ENCODE measurements at regions not wholly inside any gene's neighbourhood (a gene's known extent, or its start where the extent isn't known, plus 50 kb on each side); places are given as distances from the start of the nearest gene placed in this dataset.

DNA sequence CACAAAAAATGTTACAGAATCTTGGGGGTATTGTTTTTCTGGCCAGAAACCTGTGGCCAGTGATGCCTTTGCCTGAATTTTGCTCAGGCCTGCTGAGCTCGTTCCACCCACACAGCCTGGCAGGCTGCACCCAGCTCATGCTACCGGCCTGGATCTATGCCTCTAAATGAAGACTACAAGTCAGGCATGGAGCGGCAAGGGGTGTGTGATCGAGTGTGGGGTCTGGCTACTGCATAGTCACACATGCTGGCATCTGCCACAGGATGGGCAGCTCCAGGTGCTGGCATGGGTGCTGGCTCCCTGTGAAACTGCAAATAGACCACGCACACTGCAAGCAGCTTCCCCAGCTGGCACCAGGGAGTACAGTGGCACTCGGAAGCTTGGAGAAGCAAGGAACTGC is 323.1 kb upstream of the POU3F4 start:
- TF ChIP-seq NBN (conservative IDR thresholded peaks at IDR 0.05) (no peak), MATR3 (CRISPR knock-in tag; IDR thresholded peaks at IDR 0.05) (no peak), HIVEP1 (CRISPR knock-in tag; IDR thresholded peaks at IDR 0.05) (no peak), MIER3 (CRISPR knock-in tag; IDR thresholded peaks at IDR 0.05; ENCODE audit: borderline replicate concordance) (no peak), MAFF (IDR thresholded peaks at IDR 0.05; ENCODE audit: low read depth, low read length) (no peak), ZNF614 (CRISPR knock-in tag; IDR thresholded peaks at IDR 0.05; ENCODE audit: borderline replicate concordance) (no peak), ZSCAN21 (CRISPR knock-in tag; IDR thresholded peaks at IDR 0.05; ENCODE audit: borderline replicate concordance) (no peak), ZBTB21 (CRISPR knock-in tag; IDR thresholded peaks at IDR 0.05) (no peak)
- TF ChIP-seq, protein P1, sequence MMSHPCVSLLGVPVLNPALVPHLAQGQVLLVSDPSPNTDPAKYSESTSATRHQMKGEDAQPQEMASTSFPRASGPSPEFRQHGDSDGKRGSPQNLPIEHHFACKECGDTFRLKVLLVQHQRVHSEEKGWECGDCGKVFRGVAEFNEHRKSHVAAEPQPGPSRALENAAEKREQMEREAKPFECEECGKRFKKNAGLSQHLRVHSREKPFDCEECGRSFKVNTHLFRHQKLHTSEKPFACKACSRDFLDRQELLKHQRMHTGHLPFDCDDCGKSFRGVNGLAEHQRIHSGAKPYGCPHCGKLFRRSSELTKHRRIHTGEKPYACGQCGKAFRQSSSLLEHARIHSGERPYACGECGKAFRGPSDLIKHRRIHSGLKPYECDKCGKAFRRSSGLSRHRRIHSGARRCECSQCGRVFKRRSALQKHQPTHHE (CRISPR knock-in tag; IDR thresholded peaks at IDR 0.05; ENCODE audit: borderline replicate concordance): no peak
- TF ChIP-seq, protein P2, sequence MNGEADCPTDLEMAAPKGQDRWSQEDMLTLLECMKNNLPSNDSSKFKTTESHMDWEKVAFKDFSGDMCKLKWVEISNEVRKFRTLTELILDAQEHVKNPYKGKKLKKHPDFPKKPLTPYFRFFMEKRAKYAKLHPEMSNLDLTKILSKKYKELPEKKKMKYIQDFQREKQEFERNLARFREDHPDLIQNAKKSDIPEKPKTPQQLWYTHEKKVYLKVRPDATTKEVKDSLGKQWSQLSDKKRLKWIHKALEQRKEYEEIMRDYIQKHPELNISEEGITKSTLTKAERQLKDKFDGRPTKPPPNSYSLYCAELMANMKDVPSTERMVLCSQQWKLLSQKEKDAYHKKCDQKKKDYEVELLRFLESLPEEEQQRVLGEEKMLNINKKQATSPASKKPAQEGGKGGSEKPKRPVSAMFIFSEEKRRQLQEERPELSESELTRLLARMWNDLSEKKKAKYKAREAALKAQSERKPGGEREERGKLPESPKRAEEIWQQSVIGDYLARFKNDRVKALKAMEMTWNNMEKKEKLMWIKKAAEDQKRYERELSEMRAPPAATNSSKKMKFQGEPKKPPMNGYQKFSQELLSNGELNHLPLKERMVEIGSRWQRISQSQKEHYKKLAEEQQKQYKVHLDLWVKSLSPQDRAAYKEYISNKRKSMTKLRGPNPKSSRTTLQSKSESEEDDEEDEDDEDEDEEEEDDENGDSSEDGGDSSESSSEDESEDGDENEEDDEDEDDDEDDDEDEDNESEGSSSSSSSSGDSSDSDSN (CRISPR knock-in tag; IDR thresholded peaks at IDR 0.05): no peak
- TF ChIP-seq, protein P3, sequence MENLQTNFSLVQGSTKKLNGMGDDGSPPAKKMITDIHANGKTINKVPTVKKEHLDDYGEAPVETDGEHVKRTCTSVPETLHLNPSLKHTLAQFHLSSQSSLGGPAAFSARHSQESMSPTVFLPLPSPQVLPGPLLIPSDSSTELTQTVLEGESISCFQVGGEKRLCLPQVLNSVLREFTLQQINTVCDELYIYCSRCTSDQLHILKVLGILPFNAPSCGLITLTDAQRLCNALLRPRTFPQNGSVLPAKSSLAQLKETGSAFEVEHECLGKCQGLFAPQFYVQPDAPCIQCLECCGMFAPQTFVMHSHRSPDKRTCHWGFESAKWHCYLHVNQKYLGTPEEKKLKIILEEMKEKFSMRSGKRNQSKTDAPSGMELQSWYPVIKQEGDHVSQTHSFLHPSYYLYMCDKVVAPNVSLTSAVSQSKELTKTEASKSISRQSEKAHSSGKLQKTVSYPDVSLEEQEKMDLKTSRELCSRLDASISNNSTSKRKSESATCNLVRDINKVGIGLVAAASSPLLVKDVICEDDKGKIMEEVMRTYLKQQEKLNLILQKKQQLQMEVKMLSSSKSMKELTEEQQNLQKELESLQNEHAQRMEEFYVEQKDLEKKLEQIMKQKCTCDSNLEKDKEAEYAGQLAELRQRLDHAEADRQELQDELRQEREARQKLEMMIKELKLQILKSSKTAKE (CRISPR knock-in tag; IDR thresholded peaks at IDR 0.05; ENCODE audit: borderline replicate concordance): no peak
- TF ChIP-seq, protein P4, sequence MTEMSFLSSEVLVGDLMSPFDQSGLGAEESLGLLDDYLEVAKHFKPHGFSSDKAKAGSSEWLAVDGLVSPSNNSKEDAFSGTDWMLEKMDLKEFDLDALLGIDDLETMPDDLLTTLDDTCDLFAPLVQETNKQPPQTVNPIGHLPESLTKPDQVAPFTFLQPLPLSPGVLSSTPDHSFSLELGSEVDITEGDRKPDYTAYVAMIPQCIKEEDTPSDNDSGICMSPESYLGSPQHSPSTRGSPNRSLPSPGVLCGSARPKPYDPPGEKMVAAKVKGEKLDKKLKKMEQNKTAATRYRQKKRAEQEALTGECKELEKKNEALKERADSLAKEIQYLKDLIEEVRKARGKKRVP (CRISPR knock-in tag; IDR thresholded peaks at IDR 0.05): no peak
- TF ChIP-seq, protein P5, sequence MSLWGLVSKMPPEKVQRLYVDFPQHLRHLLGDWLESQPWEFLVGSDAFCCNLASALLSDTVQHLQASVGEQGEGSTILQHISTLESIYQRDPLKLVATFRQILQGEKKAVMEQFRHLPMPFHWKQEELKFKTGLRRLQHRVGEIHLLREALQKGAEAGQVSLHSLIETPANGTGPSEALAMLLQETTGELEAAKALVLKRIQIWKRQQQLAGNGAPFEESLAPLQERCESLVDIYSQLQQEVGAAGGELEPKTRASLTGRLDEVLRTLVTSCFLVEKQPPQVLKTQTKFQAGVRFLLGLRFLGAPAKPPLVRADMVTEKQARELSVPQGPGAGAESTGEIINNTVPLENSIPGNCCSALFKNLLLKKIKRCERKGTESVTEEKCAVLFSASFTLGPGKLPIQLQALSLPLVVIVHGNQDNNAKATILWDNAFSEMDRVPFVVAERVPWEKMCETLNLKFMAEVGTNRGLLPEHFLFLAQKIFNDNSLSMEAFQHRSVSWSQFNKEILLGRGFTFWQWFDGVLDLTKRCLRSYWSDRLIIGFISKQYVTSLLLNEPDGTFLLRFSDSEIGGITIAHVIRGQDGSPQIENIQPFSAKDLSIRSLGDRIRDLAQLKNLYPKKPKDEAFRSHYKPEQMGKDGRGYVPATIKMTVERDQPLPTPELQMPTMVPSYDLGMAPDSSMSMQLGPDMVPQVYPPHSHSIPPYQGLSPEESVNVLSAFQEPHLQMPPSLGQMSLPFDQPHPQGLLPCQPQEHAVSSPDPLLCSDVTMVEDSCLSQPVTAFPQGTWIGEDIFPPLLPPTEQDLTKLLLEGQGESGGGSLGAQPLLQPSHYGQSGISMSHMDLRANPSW (CRISPR knock-in tag; IDR thresholded peaks at IDR 0.05; ENCODE audit: borderline replicate concordance): no peak
- no CpG with 5 or more reads among the region's 6 CpGs for WGBS (ENCODE audit: low lambda C conversion rate)
- no TSS peak for BruUV-seq (replicated peaks)
- peaks cover 64% of the 10 kb centered on the region for H3K9me3 ChIP-seq (ENCODE audit: low read length)
- H4K20me1 ChIP-seq (ENCODE audit: insufficient read depth, low read length): no peaks in the 10 kb centered on the region
- FAIRE-seq (no peak), DNase-seq (ENCODE audit: low spot score) (no peak), ATAC-seq (no peak)
- no peaks in the 10 kb centered on the region for H3K27me3 ChIP-seq (ENCODE audit: control insufficient read depth in 1 of 2, insufficient read depth in 2 of 2, low read length in 2 of 2)
- no peaks in the 10 kb centered on the region for H3K36me3 ChIP-seq (replicated peaks in 1 of 2; ENCODE audit: control insufficient read depth in 1 of 2, insufficient read depth in 2 of 2, low read length in 2 of 2)
- H2AFZ ChIP-seq (ENCODE audit: low read length): no peak overlapping the region
- in situ Hi-C loops (cut with HindIII; ENCODE audit: extremely low pct_ligation_motif_present, low pct_unique_long_range_greater_than_20kb): no loop called here
- ChIA-PET CTCF (ENCODE audit: low intra/inter-chr PET ratio, low total read pairs) (no interaction called here), POLR2A (no interaction called here)
- H3K4me1 ChIP-seq (ENCODE audit: insufficient read depth, low read length): no peaks in the 10 kb centered on the region
- intact Hi-C loops (cut with micrococcal nuclease; ENCODE audit: unreplicated experiment): no loop called here
- H3K4me2 ChIP-seq (ENCODE audit: low read depth, low read length): no peak overlapping the region
- H3K27ac ChIP-seq (ENCODE audit: extremely low read length, insufficient read depth, low read length): no peak overlapping the region
- no peak overlapping the region for H3K9ac ChIP-seq (ENCODE audit: insufficient read depth, low read depth, low read length)
- H3K79me2 ChIP-seq (ENCODE audit: insufficient read depth, low read length): no peaks in the 10 kb centered on the region
- no peak overlapping the region for H3K4me3 ChIP-seq (replicated peaks in 1 of 3; ENCODE audit: insufficient read depth in 1 of 3, low read depth in 2 of 3, low read length in 3 of 3)
